Mesothelial cell of epicardium (in vitro differentiated cells): ENCODE measurements at regions not wholly inside any gene's neighbourhood (a gene's known extent, or its start where the extent isn't known, plus 50 kb on each side); places are given as distances from the start of the nearest gene placed in this dataset.

ENCODE experiments used
- DNase-seq, 2 experiments: peaks; one replicate each; pipeline ENCODE4 v3.0.0; 2021; ENCODE audit warnings: low spot score in 2 of 2; ENCODE audit not compliant: unreplicated experiment in 2 of 2
- H3K27ac Mint-ChIP-seq: 2 replicates; pipeline ENCODE4 v1.8.0; 2021; ENCODE audit warnings: mixed read lengths
- H3K27me3 Mint-ChIP-seq: 2 replicates; pipeline ENCODE4 v1.8.0; 2021; ENCODE audit warnings: low read depth, mixed read lengths
- H3K36me3 Mint-ChIP-seq: 2 replicates; pipeline ENCODE4 v1.8.0; 2021; ENCODE audit warnings: mixed read lengths
- H3K4me1 Mint-ChIP-seq: 2 replicates; pipeline ENCODE4 v1.8.0; 2021; ENCODE audit warnings: mixed read lengths
- H3K4me3 Mint-ChIP-seq: 2 replicates; pipeline ENCODE4 v1.8.0; 2021; ENCODE audit warnings: mild to moderate bottlenecking, moderate library complexity, mixed read lengths
- H3K9me3 Mint-ChIP-seq: 2 replicates; pipeline ENCODE4 v1.8.0; 2021; ENCODE audit warnings: mixed read lengths
- TF ChIP-seq, protein P1 (sequence below): fragments of 200-600 bp; sonication (generic); IDR thresholded peaks from one replicate; pipeline ENCODE4 v1.5.0; 2021; ENCODE audit warnings: antibody characterized with exemption; ENCODE audit not compliant: unreplicated experiment

DNA sequence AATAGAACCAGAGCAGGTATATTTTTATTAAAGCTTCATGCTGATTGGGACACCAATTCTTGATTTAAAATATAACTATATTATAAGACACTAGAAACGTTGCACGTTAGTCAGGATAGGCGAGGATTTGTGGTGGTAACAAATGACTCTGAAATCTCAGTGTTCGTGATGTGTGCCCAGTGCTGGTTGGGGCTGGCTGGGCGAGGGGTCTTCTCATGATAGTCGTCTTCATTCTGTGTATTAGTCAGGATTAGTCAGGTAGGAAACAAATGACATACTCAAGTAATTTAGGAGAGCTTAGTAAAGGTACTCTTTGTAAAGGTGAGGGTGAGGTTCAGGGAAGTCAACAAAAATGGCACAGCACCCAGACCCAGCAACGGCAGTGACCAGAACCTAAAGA, 73.9 kb upstream of the HIF1A start:
- no peak for DNase-seq
- TF ChIP-seq, protein P1, sequence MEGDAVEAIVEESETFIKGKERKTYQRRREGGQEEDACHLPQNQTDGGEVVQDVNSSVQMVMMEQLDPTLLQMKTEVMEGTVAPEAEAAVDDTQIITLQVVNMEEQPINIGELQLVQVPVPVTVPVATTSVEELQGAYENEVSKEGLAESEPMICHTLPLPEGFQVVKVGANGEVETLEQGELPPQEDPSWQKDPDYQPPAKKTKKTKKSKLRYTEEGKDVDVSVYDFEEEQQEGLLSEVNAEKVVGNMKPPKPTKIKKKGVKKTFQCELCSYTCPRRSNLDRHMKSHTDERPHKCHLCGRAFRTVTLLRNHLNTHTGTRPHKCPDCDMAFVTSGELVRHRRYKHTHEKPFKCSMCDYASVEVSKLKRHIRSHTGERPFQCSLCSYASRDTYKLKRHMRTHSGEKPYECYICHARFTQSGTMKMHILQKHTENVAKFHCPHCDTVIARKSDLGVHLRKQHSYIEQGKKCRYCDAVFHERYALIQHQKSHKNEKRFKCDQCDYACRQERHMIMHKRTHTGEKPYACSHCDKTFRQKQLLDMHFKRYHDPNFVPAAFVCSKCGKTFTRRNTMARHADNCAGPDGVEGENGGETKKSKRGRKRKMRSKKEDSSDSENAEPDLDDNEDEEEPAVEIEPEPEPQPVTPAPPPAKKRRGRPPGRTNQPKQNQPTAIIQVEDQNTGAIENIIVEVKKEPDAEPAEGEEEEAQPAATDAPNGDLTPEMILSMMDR: no peak
- peaks cover 12% of the 10 kb centered on the region for H3K4me1 Mint-ChIP-seq
- no peaks in the 10 kb centered on the region for H3K27me3 Mint-ChIP-seq
- no peaks in the 10 kb centered on the region for H3K36me3 Mint-ChIP-seq
- peaks cover 3% of the 10 kb centered on the region for H3K9me3 Mint-ChIP-seq
- no peak overlapping the region for H3K4me3 Mint-ChIP-seq
- no peak overlapping the region for H3K27ac Mint-ChIP-seq

DNA sequence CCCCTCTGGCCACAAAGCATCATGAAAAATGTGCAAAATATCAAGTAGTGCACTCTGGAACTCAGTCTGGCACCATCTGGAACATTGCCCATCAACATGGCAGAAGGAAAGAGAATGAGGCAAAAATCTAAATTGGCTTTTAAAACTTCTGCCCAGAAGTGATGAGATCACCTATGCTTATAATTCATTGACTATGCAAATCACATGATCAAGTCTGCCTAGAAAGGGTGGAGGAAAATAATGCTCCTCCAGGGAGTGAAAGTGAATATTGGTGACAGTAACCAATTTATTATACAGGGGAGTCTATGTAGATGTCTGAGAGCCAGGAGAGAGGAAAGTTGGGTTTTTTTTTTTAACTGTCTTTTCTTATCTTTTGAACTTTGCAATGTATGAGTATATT, 73.3 kb upstream of the HIF1A start:
- H3K9me3 Mint-ChIP-seq: peaks cover 3% of the 10 kb centered on the region
- no peak overlapping the region for H3K27ac Mint-ChIP-seq
- no peak for DNase-seq
- H3K4me3 Mint-ChIP-seq: no peak overlapping the region
- peaks cover 9% of the 10 kb centered on the region for H3K4me1 Mint-ChIP-seq
- H3K36me3 Mint-ChIP-seq: no peaks in the 10 kb centered on the region
- TF ChIP-seq, protein P1: no peak
- no peaks in the 10 kb centered on the region for H3K27me3 Mint-ChIP-seq

GRCh38 chr14:61623927-61624326, 71.4 kb upstream of the HIF1A start:
- H3K9me3 Mint-ChIP-seq: peaks cover 3% of the 10 kb centered on the region
- H3K27ac Mint-ChIP-seq: no peak overlapping the region
- peaks cover 9% of the 10 kb centered on the region for H3K4me1 Mint-ChIP-seq
- no peaks in the 10 kb centered on the region for H3K27me3 Mint-ChIP-seq
- H3K36me3 Mint-ChIP-seq: no peaks in the 10 kb centered on the region
- DNase-seq: no peak
- TF ChIP-seq, protein P1: no peak
- H3K4me3 Mint-ChIP-seq: no peak overlapping the region

DNA sequence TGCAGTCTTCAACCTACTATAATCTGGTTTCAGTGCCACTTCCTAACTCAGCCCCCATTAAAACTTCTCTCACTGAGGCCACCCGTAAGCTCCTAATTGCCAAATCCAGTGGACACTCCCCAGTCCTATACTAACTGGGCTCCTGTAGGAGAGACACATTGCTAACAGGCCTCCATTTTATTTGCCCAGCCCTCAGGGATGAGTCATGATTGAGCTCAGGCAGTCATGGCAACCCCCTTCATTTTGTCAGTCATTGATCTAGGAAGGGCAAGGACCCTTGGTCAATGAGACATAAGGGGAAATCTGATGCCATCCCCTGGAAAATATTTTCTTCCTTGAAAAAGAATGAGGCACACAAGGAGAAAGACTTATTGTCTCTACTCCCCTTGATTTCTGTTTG, 70.1 kb upstream of the HIF1A start:
- H3K36me3 Mint-ChIP-seq: no peaks in the 10 kb centered on the region
- H3K27ac Mint-ChIP-seq: no peak overlapping the region
- no peaks in the 10 kb centered on the region for H3K27me3 Mint-ChIP-seq
- TF ChIP-seq, protein P1: no peak
- no peak for DNase-seq
- no peak overlapping the region for H3K4me3 Mint-ChIP-seq
- H3K4me1 Mint-ChIP-seq: peaks cover 8% of the 10 kb centered on the region
- peaks cover 3% of the 10 kb centered on the region for H3K9me3 Mint-ChIP-seq

DNA sequence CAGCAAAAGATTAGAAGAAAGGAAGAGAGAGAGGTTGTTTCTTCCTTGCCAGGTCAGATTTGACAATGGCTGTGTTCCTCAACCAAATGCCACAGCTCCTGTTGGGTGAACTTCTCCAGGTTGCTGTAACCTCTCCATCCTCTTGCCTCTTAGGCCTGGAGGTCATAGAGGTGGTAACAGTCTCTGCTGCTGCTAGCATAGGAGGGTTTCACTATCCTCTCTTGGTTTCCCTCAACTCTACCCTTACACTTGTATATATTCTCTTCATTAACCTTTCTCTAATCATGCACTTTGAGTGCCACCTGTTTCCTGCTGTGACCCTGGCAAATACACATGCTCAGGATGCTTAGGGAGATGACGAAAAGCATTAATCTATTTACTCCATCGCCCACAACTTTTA, 67.7 kb upstream of the HIF1A start:
- no peak for DNase-seq
- Mint-ChIP-seq H3K36me3 (no peaks in the 10 kb centered on the region), H3K27me3 (no peaks in the 10 kb centered on the region), H3K27ac (no peak overlapping the region), H3K4me3 (no peak overlapping the region), H3K9me3 (no peaks in the 10 kb centered on the region), H3K4me1 (peaks cover 3% of the 10 kb centered on the region)
- TF ChIP-seq, protein P1: no peak
